Sigmoid colon (tissue), 6 donors: ENCODE measurements at regions not wholly inside any gene's neighbourhood (a gene's known extent, or its start where the extent isn't known, plus 50 kb on each side); places are given as distances from the start of the nearest gene placed in this dataset.

Experiments
- DNase-seq: peaks from one replicate; pipeline ENCODE4 v3.0.0-alpha.2; 2019
- H3K27ac ChIP-seq, 4 donors: fragments of 200-600 bp; sonication (generic); one replicate each; pipeline ENCODE4 v1.5.1; 2016 to 2019; ENCODE audit warnings: mild to moderate bottlenecking in 1 of 4
- H3K27me3 ChIP-seq, 3 donors: fragments of 200-600 bp; sonication (generic); one replicate each; pipeline ENCODE4 v1.5.1; 2019; ENCODE audit warnings: mild to moderate bottlenecking in 1 of 3
- H3K36me3 ChIP-seq, 4 donors: fragments of 200-600 bp; sonication (generic); one replicate each; pipeline ENCODE4 v1.5.1; 2016 to 2019
- H3K4me1 ChIP-seq, 4 donors: fragments of 200-600 bp; sonication (generic); one replicate each; pipeline ENCODE4 v1.5.1; 2017 to 2019
- H3K4me3 ChIP-seq, 4 donors: fragments of 200-600 bp; sonication (generic); one replicate each; pipeline ENCODE4 v1.5.1; 2017 to 2019; ENCODE audit warnings: mild to moderate bottlenecking in 2 of 4, moderate library complexity in 1 of 4
- H3K9me3 ChIP-seq, 4 donors: fragments of 200-600 bp in 3 of 4; sonication (generic) in 3 of 4; one replicate each; pipeline versions ENCODE4 v1.5.1 to v1.6.1; 2013 to 2019
- CTCF ChIP-seq, 4 experiments: fragments of 450-650 bp in 3 of 4; fragments of 200-600 bp in 1 of 4; IDR thresholded peaks; one replicate each; pipeline ENCODE4 v1.5.1; 2016 to 2019; ENCODE audit warnings: antibody characterized with exemption in 4 of 4, mild to moderate bottlenecking in 3 of 4, moderate library complexity in 2 of 4
- EP300 ChIP-seq, 4 donors: sonication (generic); formaldehyde crosslinking; IDR thresholded peaks; one replicate each; pipeline ENCODE4 v1.6.1; 2017; ENCODE audit warnings: antibody characterized with exemption in 4 of 4
- POLR2A ChIP-seq, 2 donors: fragments of 450-650 bp; IDR thresholded peaks; one replicate each; pipeline ENCODE4 v1.6.1; 2016; ENCODE audit warnings: antibody characterized with exemption in 2 of 2, mild to moderate bottlenecking in 2 of 2, moderate library complexity in 2 of 2
- POLR2AphosphoS5 ChIP-seq, 4 donors: sonication (generic); formaldehyde crosslinking; IDR thresholded peaks; one replicate each; pipeline ENCODE4 v1.6.1; 2017; ENCODE audit warnings: antibody characterized with exemption in 4 of 4
- WGBS, 2 donors: extraction: QIAGEN DNeasy Blood & Tissue Kit; methylation state at CpG; one replicate each; pipeline ENCODE4 v1.1.7; 2013; 5-methylcytosine and 5-hydroxymethylcytosine counted together
- intact Hi-C: fragments of 100-400 bp; cut with DNase I; formaldehyde crosslinking; loops from one replicate; pipeline ENCODE4 v1.15.1; 2023
- donor health status: healthy with polysubstance abuse.
- donor health status: healthy.

- Histone ChIP-seq H3K27ac (peak overlapping the region; percentile 82 to 90 (median 89)), H3K27me3 (no peaks in the 10 kb centered on the region), H3K4me3 (peak overlapping the region in 1 of 4 donors; percentile 3), H3K4me1 (peaks cover 0 to 46% (median 39%) of the 10 kb centered on the region in 4 donors), H3K36me3 (no peaks in the 10 kb centered on the region), H3K9me3 (no peaks in the 10 kb centered on the region)
- no peak for DNase-seq
- intact Hi-C loops = loop anchor here (2.0 to 5.0 kb wide), 2 partner anchors 119 to 179 kb away; no protein-coding TSS in a partner anchor
- 46 to 63% methylated on average over 3 of the region's 3 CpGs for WGBS, 2 donors
- no peak for TF ChIP-seq POLR2AphosphoS5 (IDR thresholded peaks at IDR 0.05)
- TF ChIP-seq EP300 (IDR thresholded peaks at IDR 0.05) = no peak
- TF ChIP-seq POLR2A (IDR thresholded peaks at IDR 0.05) = no peak
- TF ChIP-seq CTCF (IDR thresholded peaks at IDR 0.05) = no peak
These were observed 180.2 kb upstream of the CCN2 start for GRCh38 chr6:132131351-132131750.

- peak overlapping the region; percentile 82 to 90 (median 89) for H3K27ac ChIP-seq
- intact Hi-C loops = loop anchor here (2.0 to 5.0 kb wide), 2 partner anchors 118 to 178 kb away; no protein-coding TSS in a partner anchor
- no peaks in the 10 kb centered on the region for H3K36me3 ChIP-seq
- peaks cover 0 to 46% (median 39%) of the 10 kb centered on the region in 4 donors for H3K4me1 ChIP-seq
- H3K4me3 ChIP-seq = peak overlapping the region in 1 of 4 donors; percentile 3
- H3K27me3 ChIP-seq = no peaks in the 10 kb centered on the region
- TF ChIP-seq POLR2AphosphoS5 (IDR thresholded peaks at IDR 0.05) (peak; percentile 41 to 72 (median 44)), EP300 (IDR thresholded peaks at IDR 0.05) (no peak)
- H3K9me3 ChIP-seq = no peaks in the 10 kb centered on the region
- 36 to 73% methylated on average over 10 of the region's 10 CpGs for WGBS, 2 donors
- peak; percentile 71 for DNase-seq
These were observed 179.6 kb upstream of the CCN2 start for GRCh38 chr6:132130626-132131298.

GRCh38 chr6:132128424-132128823 lies 177.3 kb upstream of the CCN2 start:
- 87 to 93% methylated on average over 1 of the region's 1 CpG for WGBS, 2 donors
- Histone ChIP-seq H3K9me3 (no peaks in the 10 kb centered on the region), H3K4me1 (peaks cover 0 to 35% (median 34%) of the 10 kb centered on the region in 4 donors), H3K27me3 (no peaks in the 10 kb centered on the region), H3K36me3 (no peaks in the 10 kb centered on the region), H3K4me3 (no peak overlapping the region), H3K27ac (no peak overlapping the region)
- intact Hi-C loops = no loop called here
- TF ChIP-seq POLR2AphosphoS5 (IDR thresholded peaks at IDR 0.05) (no peak), CTCF (IDR thresholded peaks at IDR 0.05) (no peak), POLR2A (IDR thresholded peaks at IDR 0.05) (no peak), EP300 (IDR thresholded peaks at IDR 0.05) (no peak)
- DNase-seq = no peak

GRCh38 chr6:132126150-132126549 lies 175.0 kb upstream of the CCN2 start:
- no peaks in the 10 kb centered on the region for H3K9me3 ChIP-seq
- no peak for DNase-seq
- no peak for TF ChIP-seq CTCF (IDR thresholded peaks at IDR 0.05)
- TF ChIP-seq POLR2AphosphoS5 (IDR thresholded peaks at IDR 0.05) = no peak
- TF ChIP-seq POLR2A (IDR thresholded peaks at IDR 0.05) = no peak
- no peak for TF ChIP-seq EP300 (IDR thresholded peaks at IDR 0.05)
- no peak overlapping the region for H3K4me3 ChIP-seq
- H3K27ac ChIP-seq = no peak overlapping the region
- 90 to 92% methylated on average over 2 of the region's 2 CpGs for WGBS, 2 donors
- peaks cover 0 to 12% (median 12%) of the 10 kb centered on the region in 4 donors for H3K4me1 ChIP-seq
- intact Hi-C loops = no loop called here
- no peaks in the 10 kb centered on the region for H3K36me3 ChIP-seq
- H3K27me3 ChIP-seq = no peaks in the 10 kb centered on the region

GRCh38 chr6:132122871-132123270 lies 171.7 kb upstream of the CCN2 start:
- intact Hi-C loops = no loop called here
- H3K4me3 ChIP-seq = no peak overlapping the region
- H3K27me3 ChIP-seq = no peaks in the 10 kb centered on the region
- no peak for DNase-seq
- no peak overlapping the region for H3K27ac ChIP-seq
- no peaks in the 10 kb centered on the region for H3K4me1 ChIP-seq
- no peaks in the 10 kb centered on the region for H3K36me3 ChIP-seq
- WGBS, 2 donors = 58 to 81% methylated on average over 4 of the region's 4 CpGs
- H3K9me3 ChIP-seq = no peaks in the 10 kb centered on the region
- no peak for TF ChIP-seq CTCF (IDR thresholded peaks at IDR 0.05)
- TF ChIP-seq POLR2AphosphoS5 (IDR thresholded peaks at IDR 0.05) = no peak
- TF ChIP-seq EP300 (IDR thresholded peaks at IDR 0.05) = no peak
- no peak for TF ChIP-seq POLR2A (IDR thresholded peaks at IDR 0.05)
